GM23248 (cell line): ENCODE measurements at regions not wholly inside any gene's neighbourhood (a gene's known extent, or its start where the extent isn't known, plus 50 kb on each side); places are given as distances from the start of the nearest gene placed in this dataset.

Experiments used
- DNase-seq: peaks from one replicate; pipeline ENCODE4 v3.0.0-alpha.2; 2015
- H2AFZ ChIP-seq: fragments of 200-600 bp; sonication (generic); 2 replicates; pipeline ENCODE4 v1.6.1; 2016; ENCODE audit warnings: antibody characterized with exemption
- H3F3A ChIP-seq: fragments of 200-600 bp; sonication (generic); 2 replicates; pipeline ENCODE4 v1.6.1; 2016; ENCODE audit warnings: mild to moderate bottlenecking, antibody characterized with exemption, mixed run types; ENCODE audit not compliant: insufficient read depth
- H3K27ac ChIP-seq: fragments of 200-600 bp; sonication (generic); 2 replicates; pipeline ENCODE4 v1.5.1; 2016; ENCODE audit warnings: mild to moderate bottlenecking
- H3K27me3 ChIP-seq: fragments of 200-600 bp; sonication (generic); replicated peaks from 2 replicates; pipeline ENCODE4 v1.6.1; 2016; ENCODE audit warnings: mild to moderate bottlenecking; ENCODE audit not compliant: insufficient read depth
- H3K36me3 ChIP-seq: fragments of 200-600 bp; sonication (generic); 2 replicates; pipeline ENCODE4 v1.6.1; 2016; ENCODE audit warnings: low read depth, mild to moderate bottlenecking
- H3K4me1 ChIP-seq: fragments of 200-600 bp; sonication (generic); 2 replicates; pipeline ENCODE4 v1.6.1; 2016; ENCODE audit warnings: mild to moderate bottlenecking; ENCODE audit not compliant: insufficient read depth
- H3K4me2 ChIP-seq: fragments of 200-600 bp; sonication (generic); one replicate; pipeline ENCODE4 v1.6.1; 2016; ENCODE audit warnings: mild to moderate bottlenecking; ENCODE audit not compliant: unreplicated experiment
- H3K4me3 ChIP-seq: fragments of 200-600 bp; sonication (generic); 2 replicates; pipeline ENCODE4 v1.5.1; 2016; ENCODE audit warnings: mild to moderate bottlenecking
- H3K79me2 ChIP-seq: fragments of 200-600 bp; sonication (generic); 2 replicates; pipeline ENCODE4 v1.6.1; 2016; ENCODE audit warnings: mild to moderate bottlenecking; ENCODE audit not compliant: insufficient read depth
- H3K9ac ChIP-seq: fragments of 200-600 bp; sonication (generic); 2 replicates; pipeline ENCODE4 v1.6.1; 2016; ENCODE audit warnings: mild to moderate bottlenecking
- H3K9me2 ChIP-seq: fragments of 200-600 bp; sonication (generic); 2 replicates; pipeline ENCODE4 v1.6.1; 2016; ENCODE audit warnings: mixed run types, mild to moderate bottlenecking, moderate library complexity; ENCODE audit not compliant: insufficient read depth
- H3K9me3 ChIP-seq: fragments of 200-600 bp; sonication (generic); one replicate; pipeline ENCODE4 v1.6.1; 2017; ENCODE audit warnings: low read depth
- H4K20me1 ChIP-seq: fragments of 200-600 bp; sonication (generic); 2 replicates; pipeline ENCODE4 v1.6.0; 2016; ENCODE audit not compliant: insufficient read depth
- EZH2 ChIP-seq: fragments of 200-600 bp; sonication (generic); IDR thresholded peaks from 2 replicates; pipeline ENCODE4 v1.6.1; 2018; ENCODE audit warnings: antibody characterized with exemption, mild to moderate bottlenecking; ENCODE audit not compliant: insufficient read depth, poor library complexity, severe bottlenecking
- EZH2phosphoT487 ChIP-seq: fragments of 200-600 bp; sonication (generic); IDR thresholded peaks from 2 replicates; pipeline ENCODE4 v1.6.1; 2018; ENCODE audit warnings: antibody characterized with exemption, moderate library complexity, mild to moderate bottlenecking, low read depth; ENCODE audit not compliant: insufficient read depth
- WGBS, 2 experiments: methylation state at CpG; one replicate each; pipeline ENCODE4 v1.1.6; 2015 to 2017; ENCODE audit warnings: low lambda C conversion rate in 2 of 2, low coverage in 1 of 2; ENCODE audit errors: missing lambda C conversion rate in 2 of 2; 5-methylcytosine and 5-hydroxymethylcytosine counted together
- in situ Hi-C: fragments of 300-500 bp; cut with MboI; formaldehyde crosslinking; loops from 2 replicates; pipeline ENCODE4 v1.15.0; 2020

DNA sequence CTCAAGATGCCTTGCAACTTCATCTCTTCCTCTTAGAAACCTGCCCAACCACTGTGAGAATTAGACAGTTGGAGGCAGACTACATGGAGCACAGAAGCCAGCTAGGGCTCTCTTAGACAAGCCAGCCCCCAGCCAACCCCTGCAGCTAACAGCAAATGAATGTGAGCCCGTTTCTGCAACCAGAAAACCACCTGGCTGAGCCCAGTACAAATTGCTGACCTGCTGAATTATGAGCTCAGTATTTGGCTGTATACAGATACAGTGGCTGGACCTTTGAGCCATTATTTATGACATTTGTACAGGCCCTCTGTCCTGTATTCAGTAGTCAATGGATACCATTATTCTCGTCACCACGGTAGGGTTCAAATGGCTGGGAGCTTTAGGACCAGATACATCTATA, 112.9 kb downstream of the TBX5 start:
- H3K27me3 ChIP-seq = no peaks in the 10 kb centered on the region
- no peak overlapping the region for H2AFZ ChIP-seq
- H3K9ac ChIP-seq = no peak overlapping the region
- H3K9me3 ChIP-seq = no peaks in the 10 kb centered on the region
- peaks cover 33% of the 10 kb centered on the region for H3K4me1 ChIP-seq
- no peak overlapping the region for H3K4me2 ChIP-seq
- peaks cover 26% of the 10 kb centered on the region for H3F3A ChIP-seq
- WGBS, 2 experiments = 82 to 85% methylated on average over 3 of the region's 3 CpGs
- in situ Hi-C loops = no loop called here
- no peak overlapping the region for H3K27ac ChIP-seq
- H3K4me3 ChIP-seq = no peak overlapping the region
- DNase-seq = no peak
- H3K79me2 ChIP-seq = no peaks in the 10 kb centered on the region
- no peaks in the 10 kb centered on the region for H3K9me2 ChIP-seq
- no peak for TF ChIP-seq EZH2phosphoT487
- no peak for TF ChIP-seq EZH2
- no peaks in the 10 kb centered on the region for H3K36me3 ChIP-seq
- no peaks in the 10 kb centered on the region for H4K20me1 ChIP-seq

DNA sequence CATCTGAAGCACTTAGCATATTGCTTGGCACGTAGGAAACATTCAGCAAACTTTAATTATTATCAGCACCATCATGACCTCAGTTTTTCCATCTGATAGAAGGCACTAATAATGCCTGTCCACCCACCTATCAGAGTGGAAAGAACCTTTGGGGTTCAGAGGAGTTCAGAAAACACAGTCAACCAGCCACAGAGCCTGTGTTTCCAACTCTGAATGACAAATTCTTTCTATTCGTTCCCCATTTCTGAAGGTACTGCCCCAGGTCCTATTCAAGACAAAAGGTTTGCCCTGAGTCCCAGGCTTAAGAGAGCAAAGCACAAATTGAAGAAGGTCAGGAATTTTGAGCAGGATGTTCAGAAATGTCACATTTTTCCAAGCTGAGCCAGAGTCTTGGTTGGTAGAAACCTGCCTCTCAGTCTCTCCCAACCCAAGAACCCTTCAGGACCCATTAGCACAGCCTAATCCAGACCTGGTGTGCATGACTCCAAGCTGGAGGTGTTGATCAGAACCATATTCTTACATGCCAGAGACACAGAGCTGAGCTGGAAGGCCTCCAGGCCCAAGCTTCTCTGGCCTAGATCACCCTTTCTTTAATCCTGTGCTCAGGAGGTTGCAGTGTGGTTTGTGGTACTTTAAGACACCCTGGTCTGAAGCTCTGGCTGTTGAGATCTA, 114.4 kb downstream of the TBX5 start:
- Histone ChIP-seq H3K4me3 (no peak overlapping the region), H3K9me2 (no peaks in the 10 kb centered on the region), H3K27ac (peak overlapping the region; percentile 15; the same call in 1 of the 2 replicates), H3K36me3 (no peaks in the 10 kb centered on the region), H3K79me2 (no peaks in the 10 kb centered on the region), H4K20me1 (no peaks in the 10 kb centered on the region), H3K27me3 (no peaks in the 10 kb centered on the region), H2AFZ (no peak overlapping the region), H3F3A (peaks cover 26% of the 10 kb centered on the region), H3K4me1 (peaks cover 33% of the 10 kb centered on the region), H3K9me3 (no peaks in the 10 kb centered on the region), H3K4me2 (no peak overlapping the region), H3K9ac (no peak overlapping the region)
- in situ Hi-C loops = no loop called here
- peak; percentile 64 for DNase-seq
- WGBS, 2 experiments = 47 to 48% methylated on average over 2 of the region's 2 CpGs
- TF ChIP-seq EZH2 = no peak
- no peak for TF ChIP-seq EZH2phosphoT487

DNA sequence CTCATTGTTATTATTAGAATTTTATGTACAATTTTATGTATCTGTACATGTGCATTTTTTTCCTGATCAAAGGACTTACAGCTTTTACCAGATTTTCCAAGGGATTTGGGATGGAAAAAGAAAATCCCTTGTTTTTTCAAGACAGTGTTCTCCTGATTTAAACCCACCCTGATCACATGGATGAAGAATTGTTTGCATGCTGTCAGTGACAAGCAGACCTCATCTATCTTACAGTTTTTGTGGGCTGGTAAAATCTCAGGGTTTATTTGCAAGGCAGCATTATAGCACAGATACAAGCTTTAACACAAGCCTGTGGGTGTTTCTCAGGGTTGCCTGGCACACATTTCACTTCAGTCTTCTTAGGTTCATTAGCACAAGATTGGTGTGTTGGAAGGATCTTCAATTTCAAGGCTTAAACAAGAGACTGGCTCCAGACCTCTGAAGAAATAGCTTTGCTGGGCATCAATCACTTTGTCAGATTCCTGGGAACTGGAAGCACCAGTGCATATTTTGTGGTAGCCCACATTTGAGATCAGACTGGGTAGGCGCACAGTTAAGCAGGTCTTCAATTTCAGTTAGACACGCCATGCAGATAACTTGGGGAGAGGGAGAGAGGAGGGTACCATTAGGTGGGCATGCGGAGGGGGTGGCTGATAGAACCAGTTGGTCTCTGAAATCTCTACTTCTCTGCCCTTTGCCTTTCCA, 118.0 kb downstream of the TBX5 start:
- 86 to 95% methylated on average over 3 of the region's 3 CpGs for WGBS, 2 experiments
- Histone ChIP-seq H3K27ac (no peak overlapping the region), H3K9me3 (no peaks in the 10 kb centered on the region), H3F3A (peaks cover 6% of the 10 kb centered on the region), H2AFZ (no peak overlapping the region), H3K9me2 (no peaks in the 10 kb centered on the region), H3K4me3 (no peak overlapping the region), H3K27me3 (no peaks in the 10 kb centered on the region), H3K79me2 (no peaks in the 10 kb centered on the region), H4K20me1 (no peaks in the 10 kb centered on the region), H3K36me3 (no peaks in the 10 kb centered on the region), H3K9ac (no peak overlapping the region), H3K4me2 (no peak overlapping the region), H3K4me1 (peaks cover 13% of the 10 kb centered on the region)
- TF ChIP-seq EZH2phosphoT487 (no peak), EZH2 (no peak)
- in situ Hi-C loops = no loop called here
- DNase-seq = no peak

DNA sequence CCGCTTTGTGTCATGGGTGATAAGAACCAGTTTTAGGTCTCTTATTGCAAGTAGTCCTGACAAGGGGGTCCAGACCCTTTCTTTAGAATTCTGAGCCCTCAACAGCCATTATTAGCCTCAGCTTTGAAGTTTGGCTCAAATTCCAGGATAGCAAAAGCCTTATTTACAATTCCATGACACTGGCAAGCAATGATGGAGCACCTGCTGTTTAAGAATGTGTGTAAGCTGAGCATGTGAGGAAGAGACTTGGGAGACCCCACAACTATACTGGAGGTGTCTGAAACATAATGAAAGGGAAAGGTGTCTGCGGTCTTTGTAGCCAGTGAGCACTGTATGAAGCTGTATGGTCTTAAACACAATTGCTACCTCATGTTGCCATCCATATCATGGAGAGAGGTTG, 119.8 kb downstream of the TBX5 start:
- Histone ChIP-seq H3K4me1 (peaks cover under 1% of the 10 kb centered on the region; the same call in 1 of the 2 replicates), H3K27me3 (no peaks in the 10 kb centered on the region), H3K79me2 (no peaks in the 10 kb centered on the region), H3K9ac (no peak overlapping the region), H3K27ac (no peak overlapping the region), H4K20me1 (no peaks in the 10 kb centered on the region), H2AFZ (no peak overlapping the region), H3K36me3 (no peaks in the 10 kb centered on the region), H3F3A (peaks cover under 1% of the 10 kb centered on the region; the same call in 1 of the 2 replicates), H3K9me2 (no peaks in the 10 kb centered on the region), H3K4me2 (no peak overlapping the region), H3K4me3 (no peak overlapping the region), H3K9me3 (no peaks in the 10 kb centered on the region)
- in situ Hi-C loops = no loop called here
- 97 to 100% methylated on average over 2 of the region's 2 CpGs for WGBS, 2 experiments
- TF ChIP-seq EZH2 = no peak
- no peak for TF ChIP-seq EZH2phosphoT487
- no peak for DNase-seq
